GM12874 (cell line): ENCODE measurements at regions not wholly inside any gene's neighbourhood (a gene's known extent, or its start where the extent isn't known, plus 50 kb on each side); places are given as distances from the start of the nearest gene placed in this dataset.

ENCODE experiments used
- TF ChIP-seq, protein P1 (sequence below): IDR thresholded peaks from 2 replicates; pipeline ENCODE4 v1.5.1; 2011; ENCODE audit warnings: low read depth, mild to moderate bottlenecking, control low read depth, low read length, moderate library complexity; ENCODE audit not compliant: insufficient read depth

DNA sequence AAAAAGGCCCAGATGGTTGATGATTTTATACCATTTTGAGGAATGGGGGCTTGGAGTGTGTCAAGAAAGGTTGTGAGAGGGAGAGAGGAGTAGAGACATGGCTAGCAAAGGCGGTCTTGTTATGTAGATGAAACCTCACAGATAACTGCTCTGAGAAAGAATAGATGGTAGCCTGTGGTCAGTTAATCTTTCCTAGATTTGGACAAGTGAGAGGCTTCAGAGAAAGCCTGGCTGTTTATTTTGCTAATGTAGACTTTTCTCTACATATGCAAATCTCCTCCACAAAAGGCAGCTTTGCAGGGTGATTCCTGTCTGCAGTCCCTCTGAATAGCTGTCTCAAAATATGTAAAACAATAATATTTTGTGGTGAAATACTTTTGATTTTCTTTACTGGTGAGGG is 177.3 kb downstream of the OTOL1 start:
- TF ChIP-seq, protein P1, sequence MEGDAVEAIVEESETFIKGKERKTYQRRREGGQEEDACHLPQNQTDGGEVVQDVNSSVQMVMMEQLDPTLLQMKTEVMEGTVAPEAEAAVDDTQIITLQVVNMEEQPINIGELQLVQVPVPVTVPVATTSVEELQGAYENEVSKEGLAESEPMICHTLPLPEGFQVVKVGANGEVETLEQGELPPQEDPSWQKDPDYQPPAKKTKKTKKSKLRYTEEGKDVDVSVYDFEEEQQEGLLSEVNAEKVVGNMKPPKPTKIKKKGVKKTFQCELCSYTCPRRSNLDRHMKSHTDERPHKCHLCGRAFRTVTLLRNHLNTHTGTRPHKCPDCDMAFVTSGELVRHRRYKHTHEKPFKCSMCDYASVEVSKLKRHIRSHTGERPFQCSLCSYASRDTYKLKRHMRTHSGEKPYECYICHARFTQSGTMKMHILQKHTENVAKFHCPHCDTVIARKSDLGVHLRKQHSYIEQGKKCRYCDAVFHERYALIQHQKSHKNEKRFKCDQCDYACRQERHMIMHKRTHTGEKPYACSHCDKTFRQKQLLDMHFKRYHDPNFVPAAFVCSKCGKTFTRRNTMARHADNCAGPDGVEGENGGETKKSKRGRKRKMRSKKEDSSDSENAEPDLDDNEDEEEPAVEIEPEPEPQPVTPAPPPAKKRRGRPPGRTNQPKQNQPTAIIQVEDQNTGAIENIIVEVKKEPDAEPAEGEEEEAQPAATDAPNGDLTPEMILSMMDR = no peak

DNA sequence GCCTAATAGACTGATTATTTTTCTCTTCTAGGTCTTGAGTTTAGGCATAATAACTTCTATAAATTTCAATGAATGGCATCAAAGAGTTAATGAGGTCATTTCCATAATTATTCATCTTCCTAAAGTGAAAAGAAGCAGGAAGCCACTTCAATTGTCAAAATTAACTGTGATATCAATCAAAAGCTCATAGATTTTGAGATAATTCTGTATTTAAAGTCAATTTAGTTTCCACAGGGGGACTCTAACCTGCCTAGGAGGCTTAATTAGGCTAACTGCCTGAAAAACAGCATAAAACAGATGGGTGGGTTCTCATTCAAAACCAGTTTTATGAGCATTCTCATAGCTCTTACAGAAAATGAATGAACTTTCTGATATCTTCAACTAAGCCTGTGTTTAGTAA is 177.8 kb downstream of the OTOL1 start:
- TF ChIP-seq, protein P1 = no peak

DNA sequence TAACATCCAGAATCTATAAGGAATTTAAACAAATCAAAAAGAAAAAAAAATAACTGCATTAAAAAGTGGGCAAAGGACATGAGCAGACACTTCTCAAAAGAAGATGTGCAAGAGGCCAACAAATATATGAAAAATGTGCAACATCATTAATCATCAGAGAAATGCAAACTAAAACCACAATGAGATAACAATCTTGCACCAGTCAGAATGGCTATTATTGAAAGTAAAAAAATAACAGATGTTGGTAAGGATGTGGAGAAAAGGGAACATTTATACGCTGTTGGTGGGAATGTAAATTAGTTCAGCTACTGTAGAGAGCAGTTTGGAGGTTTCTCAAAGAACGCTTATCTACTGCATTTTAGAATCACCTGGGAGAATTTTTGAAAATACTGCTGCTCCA is 186.1 kb downstream of the OTOL1 start:
- TF ChIP-seq, protein P1 = no peak

DNA sequence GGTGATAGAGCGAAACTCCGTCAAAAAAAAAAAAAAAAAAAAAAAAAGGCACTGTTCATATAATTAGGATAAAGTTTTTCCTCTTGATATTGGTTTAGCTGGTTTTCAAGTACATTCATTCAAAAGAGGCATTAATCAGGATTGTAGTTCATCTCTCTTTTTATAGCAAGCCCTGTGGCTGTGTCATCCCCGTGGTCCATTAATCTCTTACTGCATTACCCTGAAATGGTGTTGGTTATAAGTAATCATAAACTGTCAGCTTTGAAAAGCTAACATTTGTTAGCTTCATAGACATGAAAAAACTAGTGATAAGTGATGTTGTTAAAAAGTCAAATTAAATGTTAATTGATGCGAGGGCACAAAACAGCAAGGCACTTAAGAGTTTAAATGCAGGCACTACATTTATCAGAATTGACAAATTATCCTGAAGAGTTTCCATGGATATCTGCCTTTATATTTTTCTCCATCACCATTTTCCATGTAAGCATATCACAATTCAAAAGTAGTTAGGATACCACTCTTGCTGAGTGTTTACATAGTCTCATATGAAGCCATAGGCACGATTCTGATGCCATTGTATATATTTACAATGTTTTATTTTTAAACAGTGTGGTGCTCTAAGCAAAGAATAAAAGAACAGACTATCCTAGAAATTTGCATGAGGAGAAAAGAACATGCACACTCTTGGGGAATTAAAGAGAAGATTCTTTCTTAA is 193.1 kb downstream of the OTOL1 start:
- TF ChIP-seq, protein P1 = no peak

DNA sequence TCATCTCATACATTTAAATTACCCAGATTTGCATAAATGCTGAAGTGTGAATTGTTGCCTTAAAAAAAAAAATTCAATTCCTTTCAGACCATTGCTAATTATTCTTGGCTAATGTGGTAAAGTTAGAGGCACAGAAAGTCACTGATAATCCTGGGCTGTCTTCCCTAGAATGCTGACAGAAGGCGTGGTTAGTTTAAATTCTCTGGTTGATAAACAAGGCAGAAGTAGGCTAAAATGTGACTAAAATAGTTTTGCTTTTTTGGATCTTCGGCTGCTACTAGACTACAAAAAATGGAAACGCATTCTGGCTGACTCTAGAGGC is 193.7 kb downstream of the OTOL1 start:
- TF ChIP-seq, protein P1 = no peak

DNA sequence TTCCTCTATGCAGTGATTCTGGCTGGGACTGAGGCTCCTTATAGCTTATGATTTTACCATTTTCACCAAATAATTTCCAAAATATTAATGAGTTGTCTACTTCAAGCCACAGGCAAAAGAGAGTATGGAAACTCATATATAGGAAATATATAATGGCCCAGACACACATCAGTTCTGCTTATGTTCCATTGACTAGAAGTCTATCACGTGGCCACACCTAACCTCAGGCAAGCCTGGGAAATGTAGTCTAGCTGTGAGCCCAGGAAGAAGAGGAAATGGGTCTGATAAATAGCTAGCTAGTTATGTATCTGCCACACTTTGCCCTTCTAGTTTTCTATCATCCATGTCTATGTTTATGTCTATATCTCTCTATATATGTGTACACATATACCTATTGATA is 195.1 kb downstream of the OTOL1 start:
- TF ChIP-seq, protein P1 = no peak

DNA sequence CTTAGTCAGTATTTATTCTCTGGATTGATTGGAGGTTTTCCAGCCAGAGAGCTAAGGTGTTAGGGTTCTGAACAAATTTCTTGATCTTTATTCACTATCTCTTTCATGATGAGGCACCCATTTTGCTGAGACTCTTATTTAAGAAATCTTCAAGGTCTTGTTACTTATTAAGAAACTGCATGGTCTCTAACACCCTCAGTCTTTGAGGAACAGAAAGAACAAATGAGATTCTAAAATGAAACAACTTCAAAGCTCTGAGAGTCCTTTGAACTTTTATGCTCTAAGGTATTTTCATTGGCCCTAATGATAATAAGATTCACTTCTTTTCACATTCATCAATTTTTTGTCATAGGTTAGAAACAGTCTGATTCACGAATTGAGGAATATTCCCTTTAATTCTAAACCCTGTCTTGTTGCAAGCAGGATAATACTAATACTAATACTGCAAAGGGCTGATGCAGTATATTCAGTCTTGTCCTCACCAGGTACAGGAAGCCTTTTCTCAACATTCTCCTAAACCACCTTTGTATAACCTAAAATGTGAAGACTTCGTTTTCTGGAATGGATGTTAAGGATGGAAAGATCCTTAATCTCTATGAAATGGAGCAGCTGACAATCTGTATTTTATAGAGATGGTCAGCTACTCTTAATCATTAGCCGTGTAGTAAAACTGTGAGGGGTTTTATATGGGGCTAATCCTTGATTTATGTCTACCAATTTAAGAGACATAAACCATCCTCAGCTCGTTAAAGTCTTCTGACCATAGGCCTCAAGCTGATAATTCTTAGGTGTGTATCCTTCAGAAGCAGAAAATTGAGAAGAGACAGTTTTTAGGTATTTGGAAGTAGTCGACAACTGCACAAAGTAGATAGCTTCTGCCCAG is 198.3 kb downstream of the OTOL1 start:
- TF ChIP-seq, protein P1 = no peak
